Activated CD8-positive, alpha-beta T cell treated with anti-CD3 and anti-CD28 coated beads for 36 hours (primary cell): ENCODE measurements at regions not wholly inside any gene's neighbourhood (a gene's known extent, or its start where the extent isn't known, plus 50 kb on each side); places are given as distances from the start of the nearest gene placed in this dataset.

Source experiments
- ATAC-seq: fragments of 200-7000 bp; cut with Tn5 transposase; one replicate; pipeline ENCODE4 v1.10.0; 2021; ENCODE audit warnings: mild to moderate bottlenecking, moderate library complexity
- CTCF ChIA-PET: fragments of 350-600 bp; sonication (Branson Sonifier 250); formaldehyde crosslinking; loops from one replicate; lab custom pipeline; 2021; ENCODE audit warnings: antibody characterized with exemption; lab: Charles Lee
- POLR2A ChIA-PET: fragments of 350-600 bp; sonication (Branson Sonifier 250); formaldehyde crosslinking; loops from one replicate; lab custom pipeline; 2021; ENCODE audit warnings: antibody characterized with exemption; lab: Charles Lee
- DNase-seq: peaks from one replicate; pipeline ENCODE4 v3.0.0-alpha.2; 2020
- H3K27ac Mint-ChIP-seq: one replicate; pipeline ENCODE4 v1.8.0; 2021; ENCODE audit warnings: mild to moderate bottlenecking, mixed read lengths
- H3K27me3 Mint-ChIP-seq: one replicate; pipeline ENCODE4 v1.8.0; 2021; ENCODE audit warnings: mixed read lengths
- H3K36me3 Mint-ChIP-seq: one replicate; pipeline ENCODE4 v1.8.0; 2021; ENCODE audit warnings: low read depth, mixed read lengths
- H3K4me1 Mint-ChIP-seq: one replicate; pipeline ENCODE4 v1.8.0; 2021; ENCODE audit warnings: low read depth, mixed read lengths
- H3K4me3 Mint-ChIP-seq: one replicate; pipeline ENCODE4 v1.8.0; 2021; ENCODE audit warnings: mild to moderate bottlenecking, moderate library complexity, mixed read lengths
- H3K9me3 Mint-ChIP-seq: one replicate; pipeline ENCODE4 v1.8.0; 2021; ENCODE audit warnings: mixed read lengths
- intact Hi-C: fragments of 100-400 bp; cut with micrococcal nuclease; formaldehyde crosslinking; loops from one replicate; pipeline ENCODE4 v1.10.0; 2022
- TF ChIP-seq, protein P1 (sequence below): fragments of 200-600 bp; IDR thresholded peaks from one replicate; pipeline ENCODE4 v1.8.0; 2022; ENCODE audit warnings: antibody characterized with exemption, mild to moderate bottlenecking

DNA sequence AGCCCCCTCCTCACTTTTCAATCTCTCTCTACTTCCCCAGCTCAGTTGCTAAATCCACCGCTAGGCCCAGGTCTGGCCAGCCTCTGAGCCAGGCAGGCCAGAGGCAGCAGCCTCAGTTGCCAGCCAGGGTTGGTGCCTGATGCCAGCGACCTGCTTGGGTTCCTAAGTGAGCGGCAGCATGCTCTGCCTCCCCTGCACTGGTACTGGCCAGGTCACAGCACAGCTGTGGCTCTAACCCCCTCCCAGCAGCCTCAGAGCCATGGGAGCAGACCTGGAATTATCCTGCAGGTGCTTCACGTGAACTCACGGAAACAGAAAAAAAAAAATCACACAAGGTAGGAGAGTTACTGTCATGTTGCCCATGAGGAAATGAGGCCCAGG, 82.5 kb upstream of the ATF3 start:
- ATAC-seq (no peak), DNase-seq (no peak)
- TF ChIP-seq, protein P1, sequence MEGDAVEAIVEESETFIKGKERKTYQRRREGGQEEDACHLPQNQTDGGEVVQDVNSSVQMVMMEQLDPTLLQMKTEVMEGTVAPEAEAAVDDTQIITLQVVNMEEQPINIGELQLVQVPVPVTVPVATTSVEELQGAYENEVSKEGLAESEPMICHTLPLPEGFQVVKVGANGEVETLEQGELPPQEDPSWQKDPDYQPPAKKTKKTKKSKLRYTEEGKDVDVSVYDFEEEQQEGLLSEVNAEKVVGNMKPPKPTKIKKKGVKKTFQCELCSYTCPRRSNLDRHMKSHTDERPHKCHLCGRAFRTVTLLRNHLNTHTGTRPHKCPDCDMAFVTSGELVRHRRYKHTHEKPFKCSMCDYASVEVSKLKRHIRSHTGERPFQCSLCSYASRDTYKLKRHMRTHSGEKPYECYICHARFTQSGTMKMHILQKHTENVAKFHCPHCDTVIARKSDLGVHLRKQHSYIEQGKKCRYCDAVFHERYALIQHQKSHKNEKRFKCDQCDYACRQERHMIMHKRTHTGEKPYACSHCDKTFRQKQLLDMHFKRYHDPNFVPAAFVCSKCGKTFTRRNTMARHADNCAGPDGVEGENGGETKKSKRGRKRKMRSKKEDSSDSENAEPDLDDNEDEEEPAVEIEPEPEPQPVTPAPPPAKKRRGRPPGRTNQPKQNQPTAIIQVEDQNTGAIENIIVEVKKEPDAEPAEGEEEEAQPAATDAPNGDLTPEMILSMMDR, result no peak
- Mint-ChIP-seq H3K27me3 (peaks cover 13% of the 10 kb centered on the region), H3K36me3 (no peaks in the 10 kb centered on the region), H3K27ac (no peak overlapping the region), H3K4me3 (no peak overlapping the region), H3K9me3 (no peaks in the 10 kb centered on the region), H3K4me1 (no peaks in the 10 kb centered on the region)
- POLR2A ChIA-PET, result interaction anchor here (0.7 kb wide), 1 partner anchor 237 kb away, joined by 3 read pairs; no protein-coding TSS in a partner anchor
- CTCF ChIA-PET, result interaction anchor here (0.8 kb wide), 1 partner anchor 70 kb away, joined by 3 read pairs; no protein-coding TSS in a partner anchor
- intact Hi-C loops, result no loop called here

DNA sequence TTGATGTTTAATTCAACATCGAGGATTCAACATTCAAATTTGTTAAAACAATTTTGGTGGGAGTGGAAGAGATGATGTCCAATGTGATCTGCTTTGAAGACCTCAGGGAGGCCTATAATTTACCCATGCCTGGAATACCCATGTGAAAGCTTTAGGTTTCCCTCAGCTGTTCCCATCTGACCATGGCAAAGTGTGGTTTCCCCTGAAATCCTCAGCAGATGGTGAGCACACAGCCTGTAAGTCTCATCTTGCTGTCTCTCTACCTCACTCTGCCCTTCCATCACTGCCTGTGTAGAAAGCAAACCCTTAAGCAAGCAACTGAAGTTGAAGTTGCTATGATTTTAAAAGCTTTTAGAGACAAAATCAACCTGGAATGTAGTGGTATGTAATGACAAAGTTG, 80.1 kb upstream of the ATF3 start:
- H3K9me3 Mint-ChIP-seq, result no peaks in the 10 kb centered on the region
- CTCF ChIA-PET, result interaction anchor here (0.8 to 2.0 kb wide), 4 partner anchors 11 to 73 kb away, joined by 3 to 10 read pairs (median 6); no protein-coding TSS in a partner anchor
- TF ChIP-seq, protein P1, result no peak
- H3K4me3 Mint-ChIP-seq, result no peak overlapping the region
- no peak for ATAC-seq
- H3K36me3 Mint-ChIP-seq, result no peaks in the 10 kb centered on the region
- no peak overlapping the region for H3K27ac Mint-ChIP-seq
- POLR2A ChIA-PET, result no interaction called here
- intact Hi-C loops, result no loop called here
- H3K27me3 Mint-ChIP-seq, result peaks cover 11% of the 10 kb centered on the region
- H3K4me1 Mint-ChIP-seq, result no peaks in the 10 kb centered on the region
- no peak for DNase-seq

DNA sequence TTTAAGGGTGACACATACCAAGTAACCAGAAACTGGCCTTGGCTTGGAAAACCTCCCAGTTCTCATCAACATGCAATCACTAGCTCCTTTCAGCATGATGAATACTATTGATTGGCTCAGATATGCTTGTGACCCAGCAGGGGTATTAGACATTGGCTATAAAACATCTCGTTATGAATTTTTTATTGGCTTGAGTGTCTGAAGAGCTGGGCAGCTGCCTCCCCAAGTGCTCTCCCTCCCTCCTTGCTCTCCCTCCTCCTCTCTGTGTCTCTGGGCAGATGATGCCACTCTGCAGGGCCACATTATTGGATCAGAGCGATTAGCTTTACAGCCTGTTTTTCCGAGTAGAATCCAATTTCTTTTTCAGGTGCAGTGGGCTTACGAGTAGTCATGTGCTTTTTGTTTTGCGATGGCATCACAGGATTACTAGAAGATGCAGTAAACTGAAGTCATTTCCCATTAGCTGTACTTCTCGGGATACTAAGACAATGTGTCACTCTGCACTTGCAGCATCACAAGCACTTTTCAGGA, 79.3 kb upstream of the ATF3 start:
- H3K9me3 Mint-ChIP-seq, result no peaks in the 10 kb centered on the region
- H3K4me3 Mint-ChIP-seq, result no peak overlapping the region
- CTCF ChIA-PET, result interaction anchor here (0.9 to 2.0 kb wide), 4 partner anchors 10 to 136 kb away, joined by 3 to 10 read pairs (median 3); no protein-coding TSS in a partner anchor
- DNase-seq, result no peak
- TF ChIP-seq, protein P1, result no peak
- POLR2A ChIA-PET, result no interaction called here
- no peaks in the 10 kb centered on the region for H3K4me1 Mint-ChIP-seq
- intact Hi-C loops, result no loop called here
- peaks cover 11% of the 10 kb centered on the region for H3K27me3 Mint-ChIP-seq
- no peaks in the 10 kb centered on the region for H3K36me3 Mint-ChIP-seq
- ATAC-seq, result no peak
- no peak overlapping the region for H3K27ac Mint-ChIP-seq

DNA sequence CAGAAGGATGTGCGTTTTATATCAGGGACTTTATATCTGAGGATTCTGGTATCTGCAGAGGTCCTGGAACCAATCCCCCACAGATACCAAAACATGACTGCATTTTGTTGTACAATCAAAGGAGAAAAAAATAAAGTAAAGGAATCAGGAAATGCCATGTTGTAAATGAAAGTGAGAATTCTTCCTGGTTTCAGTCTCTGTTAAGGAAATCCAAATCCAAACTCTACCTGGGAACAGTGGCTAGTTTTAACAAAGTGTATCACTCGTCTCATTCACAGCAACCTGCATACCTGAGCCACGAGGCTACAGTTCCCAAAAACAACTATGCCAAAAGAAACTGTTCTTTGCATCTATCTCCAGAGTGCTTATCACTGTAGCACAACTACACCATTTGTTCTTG, 77.3 kb upstream of the ATF3 start:
- TF ChIP-seq, protein P1, result no peak
- H3K9me3 Mint-ChIP-seq, result no peaks in the 10 kb centered on the region
- H3K4me3 Mint-ChIP-seq, result no peak overlapping the region
- no peak overlapping the region for H3K27ac Mint-ChIP-seq
- POLR2A ChIA-PET, result no interaction called here
- CTCF ChIA-PET, result no interaction called here
- ATAC-seq (no peak), DNase-seq (no peak)
- peaks cover 17% of the 10 kb centered on the region for H3K27me3 Mint-ChIP-seq
- H3K36me3 Mint-ChIP-seq, result no peaks in the 10 kb centered on the region
- no peaks in the 10 kb centered on the region for H3K4me1 Mint-ChIP-seq
- intact Hi-C loops, result no loop called here

DNA sequence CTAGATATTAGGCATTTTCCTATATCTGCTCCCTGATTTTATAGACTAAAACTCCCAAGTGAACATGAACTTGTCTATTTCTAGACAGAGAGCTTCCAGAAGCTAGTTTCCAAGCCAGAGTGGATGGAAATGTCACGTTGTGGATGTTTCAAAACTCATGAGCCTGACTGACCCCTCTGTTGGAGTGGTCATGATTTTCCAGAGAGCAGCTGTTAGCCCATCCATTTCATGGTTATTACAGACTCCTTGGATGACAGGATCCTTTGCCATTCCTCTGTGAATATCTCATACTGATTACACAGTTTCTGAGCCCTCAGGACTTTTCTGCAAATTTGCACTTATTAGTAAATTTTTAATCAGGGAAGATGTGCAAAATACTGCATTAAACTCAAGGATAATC, 76.8 kb upstream of the ATF3 start:
- ATAC-seq (no peak), DNase-seq (no peak)
- H3K27me3 Mint-ChIP-seq, result peaks cover 17% of the 10 kb centered on the region
- POLR2A ChIA-PET, result no interaction called here
- H3K4me1 Mint-ChIP-seq, result no peaks in the 10 kb centered on the region
- intact Hi-C loops, result no loop called here
- no peak overlapping the region for H3K27ac Mint-ChIP-seq
- no peaks in the 10 kb centered on the region for H3K36me3 Mint-ChIP-seq
- no peak overlapping the region for H3K4me3 Mint-ChIP-seq
- H3K9me3 Mint-ChIP-seq, result no peaks in the 10 kb centered on the region
- CTCF ChIA-PET, result interaction anchor here (1.2 kb wide), 1 partner anchor 133 kb away, joined by 4 read pairs; no protein-coding TSS in a partner anchor
- TF ChIP-seq, protein P1, result no peak
